Colon (tissue), 2 donors: ENCODE measurements at regions not wholly inside any gene's neighbourhood (a gene's known extent, or its start where the extent isn't known, plus 50 kb on each side); places are given as distances from the start of the nearest gene placed in this dataset.
A peak's percentile ranks its signal among the peaks of the same experiment; 100 is the strongest.
"Not testable (repeated sequence)": the region's sequence is repeated elsewhere in the genome, so short reads cannot be mapped to it uniquely, and the experiment has no call there.

Experiments
- FAIRE-seq: peaks from 2 replicates; lab custom pipeline; 2012; peaks lifted over from hg19 to GRCh38; lab: Jason Lieb, UNC
- donor health status: control.
- donor health status: control.

DNA sequence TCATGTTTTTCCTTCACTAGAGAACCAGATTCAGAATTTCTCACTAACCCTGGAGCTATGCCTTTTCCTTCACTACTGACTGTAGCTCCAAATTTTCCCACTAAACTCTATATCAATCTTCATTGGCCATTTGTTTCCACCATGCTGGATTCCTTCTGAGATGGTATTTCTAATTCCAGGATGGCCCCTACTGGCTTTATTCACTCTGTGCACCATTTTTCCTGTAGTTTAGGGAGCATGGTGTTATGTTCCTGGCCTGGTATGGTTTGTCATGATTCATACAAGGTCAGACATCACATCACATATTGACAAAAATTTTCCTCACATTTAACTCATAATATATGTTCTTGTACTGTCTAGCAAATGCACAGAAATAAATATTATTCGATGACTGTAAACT is 229.2 kb upstream of the TFPI start:
- FAIRE-seq = no peak

DNA sequence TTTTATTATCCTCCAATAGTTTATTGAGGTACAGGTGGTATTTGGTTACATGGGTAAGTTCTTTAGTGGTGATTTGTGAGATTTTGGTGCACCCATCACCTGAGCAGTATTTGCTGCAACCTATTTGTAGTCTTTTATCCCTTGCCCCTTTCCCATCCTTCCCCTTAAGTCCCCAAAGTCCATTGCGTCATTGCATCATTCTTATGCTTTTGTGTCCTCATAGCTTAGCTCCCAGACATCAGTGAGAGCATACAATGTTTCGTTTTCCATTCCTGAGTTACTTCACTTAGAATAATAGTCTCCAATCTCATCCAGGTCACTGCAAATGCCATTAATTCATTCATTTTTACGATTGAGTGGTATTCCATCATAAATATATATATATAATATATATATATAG is 229.9 kb upstream of the TFPI start:
- FAIRE-seq = not testable (repeated sequence)

DNA sequence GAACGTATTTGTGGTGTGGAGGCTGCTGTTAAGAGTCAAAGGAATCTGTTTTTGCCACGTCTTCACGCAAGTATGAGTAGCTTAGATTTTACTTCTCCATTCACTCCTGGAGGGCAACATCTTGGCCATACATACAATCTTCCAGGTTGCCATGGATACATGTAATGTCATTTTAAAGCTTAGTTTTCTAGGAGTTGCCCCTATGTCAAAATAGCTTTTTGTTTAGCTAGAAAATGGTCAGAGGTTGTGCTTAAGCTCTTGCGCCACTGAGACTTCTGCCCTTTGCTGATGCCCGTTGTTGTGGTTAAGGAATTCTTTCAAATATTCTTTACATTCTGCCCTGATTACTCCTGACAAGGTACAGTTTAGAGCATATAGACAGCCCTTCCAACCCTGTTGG is 245.4 kb upstream of the TFPI start:
- no peak for FAIRE-seq

DNA sequence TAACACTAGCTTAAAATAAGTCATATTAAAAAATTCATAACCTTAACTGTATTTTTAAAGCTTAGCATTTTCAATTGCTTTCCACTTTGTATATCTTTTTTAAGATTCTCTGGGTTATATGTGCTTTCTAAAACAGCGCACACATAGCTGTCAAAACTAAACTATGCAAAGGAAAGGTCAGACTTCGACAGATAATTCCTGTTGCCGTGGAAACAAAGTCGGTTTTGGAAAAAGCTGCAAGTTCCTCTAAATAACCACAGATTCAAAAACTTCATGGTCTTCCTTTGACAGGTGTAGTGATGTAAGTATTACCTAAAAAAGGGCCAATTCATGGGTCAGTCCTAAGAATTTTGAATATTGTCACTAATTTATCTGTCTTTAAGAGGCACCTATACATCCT is 249.6 kb upstream of the TFPI start:
- no peak for FAIRE-seq

DNA sequence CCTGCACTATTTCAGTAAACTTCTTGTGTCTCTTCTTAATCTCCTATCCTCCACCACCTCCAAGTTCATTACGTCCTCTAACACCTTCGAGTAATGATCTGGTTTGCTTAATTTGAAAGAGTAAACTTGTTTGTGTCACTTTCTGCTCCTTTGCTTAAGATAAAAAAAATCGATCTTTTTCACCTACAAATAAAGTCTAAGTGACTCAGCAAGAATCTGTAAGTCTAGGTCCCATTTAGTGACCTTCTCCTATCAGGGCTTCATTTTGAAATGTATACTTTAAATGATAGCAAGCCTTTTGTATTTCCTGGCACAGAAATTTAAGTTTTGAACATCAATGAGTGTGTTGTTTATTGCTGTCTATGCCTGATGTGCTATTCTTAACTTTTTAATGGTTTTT is 260.9 kb upstream of the TFPI start:
- no peak for FAIRE-seq

DNA sequence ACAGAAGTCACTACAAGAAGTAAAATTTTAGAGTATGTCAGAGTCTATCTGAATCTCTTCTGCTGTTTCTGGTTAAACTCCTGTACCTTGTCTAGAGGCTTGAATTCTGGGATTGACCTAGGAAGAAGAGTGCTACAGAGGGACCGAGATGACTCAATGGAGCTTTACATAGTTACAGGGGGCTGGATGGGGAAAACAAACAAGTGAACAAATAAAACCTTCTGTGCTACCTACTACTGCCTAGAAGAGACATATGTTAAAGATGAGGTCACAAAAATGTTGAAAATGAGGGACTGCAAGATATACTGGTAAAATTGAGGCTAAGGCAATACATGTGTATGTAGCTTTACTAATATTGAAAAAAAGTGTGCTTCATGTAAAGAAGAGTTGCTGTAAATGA is 265.4 kb upstream of the TFPI start:
- FAIRE-seq = no peak

DNA sequence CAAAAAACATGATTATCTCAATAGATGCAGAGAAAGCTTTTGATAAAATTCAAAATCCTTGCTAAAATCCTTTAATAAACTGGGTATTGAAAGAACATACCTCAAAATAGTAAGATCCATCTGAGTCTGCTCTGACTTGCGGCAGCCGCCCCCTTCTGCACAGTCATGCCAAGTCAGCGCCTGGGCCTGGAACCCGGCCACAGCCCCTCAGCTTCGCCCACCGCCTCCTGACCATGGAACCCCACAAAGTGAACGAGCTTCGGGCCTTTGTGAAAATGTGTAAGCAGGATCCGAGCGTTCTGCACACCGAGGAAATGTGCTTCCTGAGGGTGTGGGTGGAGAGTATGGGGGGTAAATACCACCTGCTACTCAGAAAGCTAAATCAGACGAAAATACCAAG is 270.9 kb upstream of the TFPI start:
- FAIRE-seq = no peak

DNA sequence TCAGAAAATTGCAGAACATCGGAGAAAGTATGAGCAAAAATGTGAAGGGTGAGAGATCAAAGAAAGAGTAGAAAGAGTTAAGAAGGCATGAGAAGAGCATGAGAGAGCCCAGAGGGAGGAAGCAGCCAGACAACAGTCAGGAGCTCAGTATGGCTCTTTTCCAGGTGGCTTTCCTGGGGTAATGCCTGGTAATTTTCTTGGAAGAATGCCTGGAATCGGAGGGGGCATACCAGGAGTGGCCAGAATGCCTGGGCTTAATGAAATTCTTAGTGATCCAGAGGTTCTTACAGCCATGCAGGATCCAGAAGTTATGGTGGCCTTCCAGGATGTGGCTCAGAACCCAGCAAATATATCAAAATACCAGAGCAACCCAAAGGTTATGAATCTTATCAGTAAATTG is 271.8 kb upstream of the TFPI start:
- FAIRE-seq = no peak

DNA sequence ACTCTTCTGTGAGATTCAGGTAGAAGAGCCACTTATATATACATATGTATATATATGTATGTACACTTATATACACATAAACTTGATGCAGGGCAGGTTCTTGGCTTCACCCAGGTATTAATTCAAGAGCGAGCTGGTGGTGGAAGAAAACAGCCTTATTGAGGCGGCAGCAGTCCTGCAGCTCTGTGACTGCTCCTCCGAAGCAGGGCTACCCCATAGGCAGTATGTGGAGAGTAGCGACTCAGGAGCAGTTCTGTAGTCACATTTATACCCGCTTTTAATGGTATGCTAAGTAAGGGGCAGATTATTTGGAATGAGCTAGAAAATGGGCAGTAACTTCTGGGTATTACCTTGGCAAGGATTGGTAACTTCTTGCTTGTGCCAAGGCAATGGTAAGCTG is 280.6 kb upstream of the TFPI start:
- no peak for FAIRE-seq

DNA sequence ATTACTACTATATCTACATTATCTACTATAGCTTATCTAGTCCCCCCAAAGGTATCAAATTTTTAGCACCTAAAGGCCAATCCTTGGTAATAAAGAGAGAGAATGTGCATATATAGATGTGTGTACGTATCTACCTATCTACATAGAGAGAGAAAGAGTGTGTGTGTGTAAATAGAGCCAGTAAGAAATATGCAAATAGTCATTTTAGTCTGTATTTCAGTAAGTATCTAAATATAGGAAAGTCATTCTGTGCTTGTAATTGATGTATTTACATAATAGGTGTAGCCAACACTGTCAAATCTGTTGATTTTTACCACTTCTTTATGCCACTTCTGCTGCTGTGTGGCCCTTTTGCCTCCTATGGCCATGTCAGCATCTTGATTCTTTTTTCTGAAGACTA is 284.5 kb upstream of the TFPI start:
- no peak for FAIRE-seq

DNA sequence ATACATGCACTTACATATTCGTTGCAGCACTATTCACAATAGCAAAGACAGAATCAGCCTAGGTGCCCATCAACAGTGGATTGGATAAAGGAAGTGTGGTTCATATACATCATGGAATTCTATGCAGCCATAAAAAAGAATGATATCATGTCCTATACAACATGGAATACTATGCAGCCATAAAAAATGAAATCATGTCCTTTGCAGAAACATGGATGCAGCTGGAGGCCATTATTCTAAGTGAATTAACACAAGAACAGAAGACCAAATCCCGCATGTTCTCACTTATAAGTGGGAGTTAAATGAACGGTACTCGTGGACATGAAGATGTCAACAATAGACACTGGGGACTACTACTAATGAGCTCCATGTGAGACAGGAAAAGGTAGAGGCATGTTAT is 288.1 kb upstream of the TFPI start:
- FAIRE-seq = no peak

DNA sequence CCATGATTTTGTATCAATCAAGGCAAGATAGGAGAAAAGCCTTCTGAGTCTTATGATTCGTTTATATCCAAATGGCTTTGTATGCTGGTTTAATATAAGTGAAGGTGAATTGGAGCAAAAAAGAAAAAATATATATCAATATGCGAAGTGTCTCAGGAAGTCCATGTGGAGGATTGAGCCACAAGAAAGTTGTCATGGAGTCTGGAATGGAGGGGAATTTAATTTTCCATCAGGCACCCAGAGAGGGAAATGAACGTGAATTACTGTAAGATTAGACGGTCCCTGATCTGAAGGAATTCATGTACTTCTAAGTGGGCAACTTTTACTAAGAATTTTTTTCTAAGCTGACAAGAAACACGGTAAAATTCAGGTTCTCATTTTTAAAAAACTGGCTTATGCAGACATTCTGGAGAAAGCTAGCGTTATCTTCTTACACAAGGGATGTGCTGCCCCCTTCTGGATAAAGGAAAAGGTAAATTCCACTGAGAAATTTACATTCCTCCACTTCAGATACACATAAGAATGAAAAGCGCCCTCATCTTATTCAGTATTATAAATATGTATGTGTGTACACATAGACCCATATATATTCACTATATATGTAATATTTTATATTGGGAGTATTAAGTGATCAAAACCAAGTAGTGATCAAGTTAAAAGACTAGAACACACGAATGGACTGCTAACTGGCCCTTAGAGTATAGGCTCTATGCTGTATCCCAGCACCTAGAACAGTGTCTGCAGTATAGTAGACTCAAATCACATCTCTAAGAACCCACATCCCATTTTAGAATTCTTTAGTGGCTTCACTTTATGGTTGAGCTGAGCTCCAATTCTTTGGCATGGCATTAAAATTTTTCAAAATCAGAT is 289.0 kb upstream of the TFPI start:
- no peak for FAIRE-seq

DNA sequence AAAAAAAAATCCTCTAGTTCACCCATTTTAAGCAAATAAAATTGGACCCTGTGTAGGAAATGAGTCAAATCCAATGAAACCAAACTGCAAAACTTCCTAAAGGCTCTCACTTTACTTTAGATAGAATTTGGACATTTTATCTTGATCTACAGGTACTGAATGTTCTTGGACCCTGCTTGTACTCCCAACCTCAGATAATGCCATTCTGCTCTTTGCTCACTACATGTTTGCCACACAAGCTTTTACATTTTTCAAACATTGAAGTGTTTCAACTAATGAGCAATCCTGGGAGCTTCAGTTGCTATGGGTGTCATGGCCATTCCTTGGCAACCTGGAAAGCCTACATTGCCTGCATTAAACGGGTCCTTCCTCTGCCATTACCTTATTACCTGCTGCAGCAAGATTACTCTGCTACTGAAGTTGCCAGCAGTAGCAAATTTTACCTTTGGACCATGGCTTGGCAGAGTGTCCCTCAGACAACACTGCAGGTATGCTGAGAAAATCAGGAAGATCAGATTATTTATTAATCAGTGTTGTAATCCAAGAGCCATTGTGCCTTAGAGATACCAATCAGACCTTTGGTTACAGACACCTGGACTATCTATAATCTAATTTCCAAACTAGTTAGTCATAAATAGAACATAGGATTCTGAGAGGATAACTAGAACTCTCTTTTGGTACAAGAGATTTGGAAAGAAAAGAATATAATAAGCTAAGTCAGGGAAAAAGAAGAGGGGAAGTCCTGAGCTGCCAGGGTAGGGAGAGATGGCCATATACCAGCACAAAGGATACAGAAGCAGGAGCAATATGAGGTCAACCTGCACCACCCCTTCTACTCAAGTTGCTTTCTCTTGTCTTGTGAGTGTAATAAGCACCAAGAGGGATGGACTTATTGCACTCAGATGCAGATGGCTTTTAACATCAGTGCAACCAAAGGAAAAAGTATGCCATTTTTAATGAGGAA is 293.3 kb upstream of the TFPI start:
- FAIRE-seq = no peak

DNA sequence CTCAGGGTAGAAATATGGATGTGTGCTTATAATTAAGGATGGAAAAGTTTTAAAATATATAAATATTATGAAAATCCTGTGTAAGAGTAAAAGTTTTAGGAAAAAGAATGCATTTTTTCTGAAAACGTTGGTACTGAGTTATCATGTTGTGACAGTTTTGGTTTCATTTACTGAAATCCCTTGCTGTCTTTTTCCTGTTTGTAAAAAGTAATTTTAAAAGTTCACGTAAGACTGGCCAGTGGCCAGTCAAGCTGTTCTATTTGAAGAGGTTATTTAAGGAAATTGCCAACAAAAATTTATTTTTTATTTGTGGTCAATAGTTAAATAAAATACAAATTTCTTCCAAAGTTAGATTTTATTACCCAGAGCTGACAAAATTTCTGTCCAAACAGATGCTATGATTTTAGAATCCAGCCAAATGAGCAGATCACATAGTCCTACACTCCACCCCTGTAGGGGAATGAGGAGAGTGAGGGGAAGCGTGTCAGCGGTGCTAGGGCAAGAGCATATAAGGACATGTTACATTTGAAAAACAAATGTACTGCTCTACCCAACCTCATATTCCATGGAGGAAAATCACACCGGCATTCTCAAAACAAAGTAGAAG is 297.8 kb upstream of the TFPI start:
- FAIRE-seq = no peak

DNA sequence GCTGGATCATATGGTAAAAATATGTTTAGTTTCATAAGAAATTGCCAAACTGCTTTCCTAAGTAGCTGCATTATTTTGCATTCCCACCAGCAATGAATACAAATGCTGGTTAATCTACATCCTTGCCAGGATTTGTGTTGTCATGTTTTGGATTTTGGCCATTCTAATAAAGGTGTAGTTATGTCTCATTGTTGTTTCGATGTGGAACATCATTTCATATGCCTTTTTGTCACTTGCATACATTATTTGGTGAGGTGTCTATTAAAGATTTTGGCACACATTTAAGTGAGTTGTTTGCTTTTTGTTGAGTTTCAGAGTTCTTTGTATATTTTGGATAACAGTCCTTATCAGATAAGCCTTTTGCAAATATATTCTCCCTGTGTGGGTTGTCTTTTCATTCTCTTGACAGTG is 299.2 kb upstream of the TFPI start:
- FAIRE-seq = no peak

DNA sequence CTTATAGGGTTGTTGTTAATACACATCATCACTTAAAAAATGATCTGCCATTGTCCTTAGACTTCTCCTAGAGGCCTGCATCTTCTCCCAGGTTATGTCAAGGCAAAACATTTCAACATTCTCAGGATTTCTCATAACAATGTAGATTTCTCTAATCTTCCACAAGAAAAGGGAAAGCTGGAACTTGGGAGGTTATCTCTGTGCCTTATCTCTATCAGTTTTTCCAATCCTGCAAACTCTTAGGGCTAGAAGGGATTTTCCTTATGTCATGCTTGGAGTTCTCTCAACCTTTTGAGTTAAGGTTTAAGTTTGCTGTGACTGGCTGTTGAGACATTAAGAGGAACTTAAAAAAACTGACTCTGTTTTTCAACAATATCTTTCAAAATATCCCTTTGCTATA is 300.6 kb upstream of the TFPI start:
- no peak for FAIRE-seq

DNA sequence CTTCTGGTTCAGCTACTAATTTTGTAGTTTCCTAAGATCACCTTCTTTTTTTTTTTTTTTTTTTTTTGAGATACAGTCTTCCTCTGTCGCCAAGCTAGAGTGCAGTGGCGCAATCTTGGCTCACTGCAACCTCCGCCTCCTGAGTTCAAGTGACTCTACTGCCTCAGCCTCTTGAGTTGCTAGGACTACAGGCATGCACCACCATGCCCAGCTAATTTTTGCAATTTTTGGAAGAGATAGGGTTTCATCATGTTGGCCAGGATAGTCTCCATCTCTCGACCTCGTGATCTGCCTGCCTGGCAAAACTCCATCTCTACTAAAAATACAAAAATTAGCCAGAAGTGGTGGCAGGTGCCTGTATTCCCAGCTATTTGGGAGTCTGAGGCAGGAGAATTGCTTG is 301.5 kb upstream of the TFPI start:
- FAIRE-seq = no peak

DNA sequence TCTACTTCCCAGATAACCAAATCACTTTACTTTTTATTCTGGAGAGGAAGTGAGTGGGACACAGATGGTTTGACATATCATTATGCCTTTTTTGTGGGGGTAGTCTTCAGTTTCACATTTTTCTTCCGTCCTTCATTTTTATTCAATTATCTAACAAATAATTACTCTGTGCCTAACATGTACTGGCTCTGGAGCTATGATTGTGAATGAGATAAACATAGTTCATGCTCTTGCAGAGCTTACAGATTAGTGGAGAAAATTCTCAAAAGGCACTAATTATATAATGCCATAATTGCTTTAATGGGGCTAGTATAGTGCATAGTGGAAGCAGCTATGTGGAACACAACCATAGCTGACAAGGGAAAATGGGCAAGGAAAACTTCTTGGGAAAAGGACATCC is 303.6 kb upstream of the TFPI start:
- FAIRE-seq = no peak

DNA sequence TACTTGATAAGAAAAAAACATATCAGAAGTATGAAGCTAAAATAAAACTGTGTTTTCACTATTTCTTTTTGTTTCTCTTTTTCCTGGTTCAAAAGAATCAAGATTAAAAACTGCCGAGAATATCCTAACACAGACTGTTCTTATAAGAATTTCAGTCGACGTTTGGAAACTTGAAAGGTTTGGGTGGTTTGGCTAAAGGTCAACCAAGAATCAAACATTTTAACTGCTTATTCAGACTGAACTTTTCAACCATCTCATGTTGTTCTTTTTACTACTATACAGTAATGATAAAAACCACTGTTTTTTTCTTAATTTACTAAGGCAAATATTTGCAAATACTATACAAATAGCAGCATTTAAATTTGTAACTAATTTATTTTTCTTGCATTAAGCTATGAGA is 308.5 kb upstream of the TFPI start:
- peak; percentile 36 for FAIRE-seq

DNA sequence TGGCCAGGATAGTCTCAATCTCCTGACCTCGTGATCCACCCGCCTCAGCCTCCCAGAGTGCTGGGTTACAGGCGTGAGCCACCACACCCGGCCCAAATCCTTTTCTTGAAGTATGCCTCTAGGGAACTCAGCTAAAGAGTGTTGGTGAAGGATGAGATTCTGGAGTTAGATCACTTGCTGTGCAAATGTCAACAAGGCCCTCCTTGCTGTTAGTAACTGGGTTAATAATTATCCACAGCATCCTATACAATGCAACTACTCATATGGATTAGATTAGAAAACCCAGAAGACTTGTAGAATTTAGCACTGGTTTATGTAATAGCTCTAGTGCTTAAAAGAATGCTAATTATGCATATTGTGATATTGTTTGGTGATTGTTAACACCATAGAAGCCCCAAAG is 310.8 kb upstream of the TFPI start:
- FAIRE-seq = no peak

DNA sequence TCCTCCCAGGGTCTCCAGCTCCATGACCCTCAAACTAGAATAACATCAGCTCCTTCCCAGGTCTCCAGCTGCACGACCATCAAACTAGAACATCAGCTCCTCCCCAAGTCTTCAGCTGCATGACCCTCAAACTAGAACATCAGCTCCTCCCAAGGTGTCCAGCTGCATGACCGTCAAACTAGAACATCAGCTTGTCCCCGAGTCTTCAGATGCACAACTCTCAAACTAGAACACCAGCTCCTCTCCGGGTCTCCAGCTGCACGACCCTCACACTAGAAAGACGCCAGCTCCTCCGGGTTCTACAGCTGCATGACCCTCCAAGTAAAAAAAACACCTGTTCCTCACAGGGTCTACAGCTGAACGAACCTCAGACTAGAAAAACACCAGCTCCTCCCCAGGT is 312.9 kb upstream of the TFPI start:
- FAIRE-seq = no peak

DNA sequence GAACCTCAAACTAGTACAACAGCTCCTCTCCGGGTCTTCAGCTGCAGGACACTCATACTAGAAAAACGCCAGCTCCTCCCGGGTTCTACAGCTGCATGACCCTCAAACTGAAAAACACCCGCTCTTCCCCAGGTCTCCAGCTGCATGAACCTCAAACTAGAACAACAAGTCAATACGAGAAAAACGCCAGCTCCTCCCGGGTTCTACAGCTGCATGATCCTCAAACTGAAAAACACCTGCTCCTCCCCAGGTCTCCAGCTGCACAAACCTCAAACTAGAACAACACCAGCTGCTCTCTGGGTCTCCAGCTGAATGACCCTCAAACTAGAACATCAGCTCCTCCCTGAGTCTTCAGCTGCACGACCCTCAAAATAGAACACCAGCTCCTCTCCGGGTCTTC is 315.0 kb upstream of the TFPI start:
- no peak for FAIRE-seq

DNA sequence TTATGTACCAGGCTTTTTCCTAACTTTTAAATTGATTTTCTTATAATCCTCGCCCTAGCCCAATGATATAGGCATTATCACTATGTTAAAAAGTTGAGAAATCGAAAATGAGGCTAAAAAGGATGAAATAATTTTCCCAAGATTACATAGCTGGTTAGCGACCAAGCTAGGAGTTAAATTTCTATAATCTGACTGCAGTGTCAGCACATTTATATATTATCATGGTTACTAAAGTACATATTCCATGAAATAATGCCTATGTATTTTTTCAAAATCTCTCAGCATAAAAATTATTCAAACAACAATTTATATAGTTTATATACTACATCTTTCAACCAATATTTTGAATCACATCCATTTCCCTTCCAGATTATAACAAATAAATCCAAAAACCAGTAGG is 317.3 kb upstream of the TFPI start:
- no peak for FAIRE-seq
